ENCODE measurements at regions not wholly inside any gene's neighbourhood (a gene's known extent, or its start where the extent isn't known, plus 50 kb on each side); places are given as distances from the start of the nearest gene placed in this dataset.

DNA sequence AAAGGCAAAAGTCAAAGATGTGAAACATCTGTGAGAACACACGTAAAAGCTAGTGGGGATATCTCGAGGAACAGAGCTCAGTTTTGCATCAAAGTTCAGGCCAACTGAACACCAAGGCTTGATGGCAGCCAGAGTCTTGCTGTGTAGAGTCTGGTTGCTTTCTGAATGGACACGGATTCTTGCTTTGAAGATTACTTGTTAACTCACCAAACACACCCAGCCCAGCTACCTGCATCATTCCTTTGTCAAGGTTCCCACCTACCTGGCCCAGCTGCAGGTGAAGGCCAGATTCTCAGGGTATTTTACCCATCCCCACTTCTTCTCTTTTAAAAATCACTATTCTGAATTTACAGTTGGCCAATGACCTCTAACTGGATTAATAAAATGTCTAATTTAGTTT lies 174.4 kb upstream of the PHYHIPL start:
- ChIA-PET CTCF (no interaction called here), POLR2A (ENCODE audit: unreplicated experiment) (no interaction called here)
- intact Hi-C loops (cut with micrococcal nuclease) = no loop called here
- Histone ChIP-seq H3K18ac (ENCODE audit: low read depth, low read length) (no peak overlapping the region), H3K14ac (replicated peaks; ENCODE audit: low read depth, low read length) (no peak overlapping the region), H3K4me1 (ENCODE audit: control insufficient read depth, insufficient read depth, low read length) (no peaks in the 10 kb centered on the region), H2AFZ (replicated peaks; ENCODE audit: low read length, poor library complexity) (no peak overlapping the region), H2BK20ac (ENCODE audit: low read depth, low read length) (no peak overlapping the region), H3K27ac (ENCODE audit: insufficient read depth, low read length) (no peak overlapping the region), H3K4me3 (ENCODE audit: insufficient read depth, low read depth, low read length) (no peak overlapping the region), H2AK9ac (replicated peaks; ENCODE audit: low read depth, low read length, poor library complexity) (no peak overlapping the region), H3K27me3 (ENCODE audit: control insufficient read depth, insufficient read depth, low read length) (no peaks in the 10 kb centered on the region; the same call in 1 of the 2 replicates), H2BK120ac (ENCODE audit: low read depth, low read length) (no peak overlapping the region), H4K8ac (ENCODE audit: low read depth in 2 of 2, low read length in 2 of 2) (no peak overlapping the region), H4K20me1 (ENCODE audit: insufficient read depth, low read length) (no peaks in the 10 kb centered on the region), H4K5ac (ENCODE audit: low read depth, low read length) (no peak overlapping the region), H3K4me2 (ENCODE audit: low read depth, low read length) (no peak overlapping the region), H2AK5ac (ENCODE audit: low read depth, low read length) (no peak overlapping the region), H4K91ac (ENCODE audit: insufficient read depth, low read depth, low read length) (no peak overlapping the region), H3K9me3 (ENCODE audit: control insufficient read depth, insufficient read depth, low read length) (no peaks in the 10 kb centered on the region), H3K9me1 (ENCODE audit: insufficient read depth, low read length) (no peaks in the 10 kb centered on the region), H3K79me1 (ENCODE audit: low read depth in 1 of 2, low read length in 2 of 2) (no peaks in the 10 kb centered on the region), H3K56ac (ENCODE audit: extremely low read depth, insufficient read depth, low read length) (no peak overlapping the region), H2BK5ac (ENCODE audit: low read depth, low read length, poor library complexity, severe bottlenecking) (no peak overlapping the region), H3K23ac (ENCODE audit: low read depth, low read length) (no peak overlapping the region), H3K9ac (ENCODE audit: low read depth, low read length) (no peak overlapping the region), H3K36me3 (ENCODE audit: control insufficient read depth, insufficient read depth, low read length) (no peaks in the 10 kb centered on the region), H2BK15ac (ENCODE audit: low read depth, low read length) (no peak overlapping the region), H3K4ac (ENCODE audit: low read depth, low read length) (no peak overlapping the region)
- WGBS, 2 experiments (ENCODE audit: extremely low coverage in 2 of 2, insufficient read length in 1 of 2) = no CpG with 5 or more reads among the region's 3 CpGs
- no peak for TF ChIP-seq RCOR1 (IDR thresholded peaks at IDR 0.05; ENCODE audit: insufficient replicate concordance, low read length)
- TF ChIP-seq BHLHE40 (IDR thresholded peaks at IDR 0.05; ENCODE audit: low read depth, low read length) = no peak
- no peak for TF ChIP-seq POLR2A (IDR thresholded peaks at IDR 0.05; ENCODE audit: low read depth, low read length)
- TF ChIP-seq ELK1 (IDR thresholded peaks at IDR 0.05; ENCODE audit: borderline replicate concordance, low read depth, low read length) = no peak
- TF ChIP-seq, protein P1, sequence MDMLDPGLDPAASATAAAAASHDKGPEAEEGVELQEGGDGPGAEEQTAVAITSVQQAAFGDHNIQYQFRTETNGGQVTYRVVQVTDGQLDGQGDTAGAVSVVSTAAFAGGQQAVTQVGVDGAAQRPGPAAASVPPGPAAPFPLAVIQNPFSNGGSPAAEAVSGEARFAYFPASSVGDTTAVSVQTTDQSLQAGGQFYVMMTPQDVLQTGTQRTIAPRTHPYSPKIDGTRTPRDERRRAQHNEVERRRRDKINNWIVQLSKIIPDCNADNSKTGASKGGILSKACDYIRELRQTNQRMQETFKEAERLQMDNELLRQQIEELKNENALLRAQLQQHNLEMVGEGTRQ (IDR thresholded peaks at IDR 0.05; ENCODE audit: low read depth, low read length) = no peak
- no peak for TF ChIP-seq CTCF (conservative IDR thresholded peaks at IDR 0.05; ENCODE audit: low read depth, low read length)
- no peak for TF ChIP-seq CEBPB (IDR thresholded peaks at IDR 0.05; ENCODE audit: low read depth, low read length)
- no peak for TF ChIP-seq FOS (IDR thresholded peaks at IDR 0.05; ENCODE audit: low read depth, low read length)
- no peak for TF ChIP-seq RFX5 (IDR thresholded peaks at IDR 0.05; ENCODE audit: low read depth, low read length)
- no peak for TF ChIP-seq CHD1 (IDR thresholded peaks at IDR 0.05; ENCODE audit: low read depth, low read length)
- no peak for TF ChIP-seq NFE2L2 (IDR thresholded peaks at IDR 0.05; ENCODE audit: low read depth, low read length)
- TF ChIP-seq MAZ (IDR thresholded peaks at IDR 0.05; ENCODE audit: borderline replicate concordance, low read depth, low read length) = no peak
- no peak for TF ChIP-seq MXI1 (IDR thresholded peaks at IDR 0.05; ENCODE audit: borderline replicate concordance, low read depth, low read length)
- in situ Hi-C loops (cut with MboI; ENCODE audit: low sequenced_read_pairs) = no loop called here
- no peak for ATAC-seq (ENCODE audit: low read depth)
- BruUV-seq (replicated peaks) = no TSS peak
- DNase-seq = no peak
- dilution Hi-C loops (cut with HindIII; ENCODE audit: low sequenced_read_pairs, unreplicated experiment) = no loop called here
